ENCODE measurements at regions not wholly inside any gene's neighbourhood (a gene's known extent, or its start where the extent isn't known, plus 50 kb on each side); places are given as distances from the start of the nearest gene placed in this dataset.

GRCh38 chr3:83434880-83435587 is 1523.8 kb upstream of the CADM2 start:
- H3K27ac ChIP-seq: no peak overlapping the region
- no peak for DNase-seq (ENCODE audit: low read depth, low spot score)
- peak overlapping the region; percentile 37 for H3K9ac ChIP-seq (ENCODE audit: insufficient read length)
- H3K4me3 ChIP-seq: peak overlapping the region; percentile 8; the same call in 1 of the 2 replicates
- no peaks in the 10 kb centered on the region for H3K36me3 ChIP-seq (ENCODE audit: insufficient read depth, low read length)
- TF ChIP-seq FOXP2 (optimal IDR thresholded peaks at IDR 0.05; ENCODE audit: control extremely low read depth, extremely low read length, insufficient read depth) (no peak), EZH2 (IDR thresholded peaks at IDR 0.05) (no peak), POLR2AphosphoS5 (IDR thresholded peaks at IDR 0.05; ENCODE audit: borderline replicate concordance, low read depth, low read length) (no peak)
- H3K9me3 ChIP-seq (ENCODE audit: low read depth, low read length): no peaks in the 10 kb centered on the region

GRCh38 chr3:83438188-83438587 is 1520.6 kb upstream of the CADM2 start:
- Histone ChIP-seq H3K9me3 (ENCODE audit: low read depth, low read length) (no peaks in the 10 kb centered on the region), H3K9ac (ENCODE audit: insufficient read length) (no peak overlapping the region), H3K27ac (peak overlapping the region; percentile 7; the same call in 1 of the 2 replicates), H3K36me3 (ENCODE audit: insufficient read depth, low read length) (no peaks in the 10 kb centered on the region), H3K4me3 (0 out of 2 replicates have a peak overlapping the region, but pooled peaks have one; percentile 1)
- TF ChIP-seq FOXP2 (optimal IDR thresholded peaks at IDR 0.05; ENCODE audit: control extremely low read depth, extremely low read length, insufficient read depth): no peak
- TF ChIP-seq EZH2 (IDR thresholded peaks at IDR 0.05): no peak
- no peak for TF ChIP-seq POLR2AphosphoS5 (IDR thresholded peaks at IDR 0.05; ENCODE audit: borderline replicate concordance, low read depth, low read length)
- DNase-seq (ENCODE audit: low read depth, low spot score): no peak

- Histone ChIP-seq H3K9ac (ENCODE audit: insufficient read length) (no peak overlapping the region), H3K4me3 (no peak overlapping the region), H3K27ac (no peak overlapping the region), H3K9me3 (ENCODE audit: low read depth, low read length) (no peaks in the 10 kb centered on the region), H3K36me3 (ENCODE audit: insufficient read depth, low read length) (no peaks in the 10 kb centered on the region)
- TF ChIP-seq FOXP2 (optimal IDR thresholded peaks at IDR 0.05; ENCODE audit: control extremely low read depth, extremely low read length, insufficient read depth) (no peak), EZH2 (IDR thresholded peaks at IDR 0.05) (no peak), POLR2AphosphoS5 (IDR thresholded peaks at IDR 0.05; ENCODE audit: borderline replicate concordance, low read depth, low read length) (no peak)
- DNase-seq (ENCODE audit: low read depth, low spot score): no peak
Measured at GRCh38 chr3:83453056-83453455, 1505.7 kb upstream of the CADM2 start.

- H3K36me3 ChIP-seq (ENCODE audit: insufficient read depth, low read length): no peaks in the 10 kb centered on the region
- H3K9me3 ChIP-seq (ENCODE audit: low read depth, low read length): no peaks in the 10 kb centered on the region
- no peak for TF ChIP-seq EZH2 (IDR thresholded peaks at IDR 0.05)
- TF ChIP-seq FOXP2 (optimal IDR thresholded peaks at IDR 0.05; ENCODE audit: control extremely low read depth, extremely low read length, insufficient read depth): no peak
- no peak for TF ChIP-seq POLR2AphosphoS5 (IDR thresholded peaks at IDR 0.05; ENCODE audit: borderline replicate concordance, low read depth, low read length)
- DNase-seq (ENCODE audit: low read depth, low spot score): no peak
- H3K9ac ChIP-seq (ENCODE audit: insufficient read length): no peak overlapping the region
- no peak overlapping the region for H3K27ac ChIP-seq
- H3K4me3 ChIP-seq: no peak overlapping the region
Measured at GRCh38 chr3:83454353-83454752, 1504.4 kb upstream of the CADM2 start.

GRCh38 chr3:83457551-83457950 is 1501.2 kb upstream of the CADM2 start:
- Histone ChIP-seq H3K36me3 (ENCODE audit: insufficient read depth, low read length) (no peaks in the 10 kb centered on the region), H3K4me3 (no peak overlapping the region), H3K27ac (no peak overlapping the region), H3K9ac (ENCODE audit: insufficient read length) (no peak overlapping the region), H3K9me3 (ENCODE audit: low read depth, low read length) (no peaks in the 10 kb centered on the region)
- TF ChIP-seq EZH2 (IDR thresholded peaks at IDR 0.05) (no peak), POLR2AphosphoS5 (IDR thresholded peaks at IDR 0.05; ENCODE audit: borderline replicate concordance, low read depth, low read length) (no peak), FOXP2 (optimal IDR thresholded peaks at IDR 0.05; ENCODE audit: control extremely low read depth, extremely low read length, insufficient read depth) (no peak)
- DNase-seq (ENCODE audit: low read depth, low spot score): no peak

- no peaks in the 10 kb centered on the region for H3K36me3 ChIP-seq (ENCODE audit: insufficient read depth, low read length)
- no peak overlapping the region for H3K27ac ChIP-seq
- no peak for TF ChIP-seq FOXP2 (optimal IDR thresholded peaks at IDR 0.05; ENCODE audit: control extremely low read depth, extremely low read length, insufficient read depth)
- no peak for TF ChIP-seq POLR2AphosphoS5 (IDR thresholded peaks at IDR 0.05; ENCODE audit: borderline replicate concordance, low read depth, low read length)
- no peak for TF ChIP-seq EZH2 (IDR thresholded peaks at IDR 0.05)
- no peaks in the 10 kb centered on the region for H3K9me3 ChIP-seq (ENCODE audit: low read depth, low read length)
- DNase-seq (ENCODE audit: low read depth, low spot score): no peak
- H3K4me3 ChIP-seq: no peak overlapping the region
- H3K9ac ChIP-seq (ENCODE audit: insufficient read length): no peak overlapping the region
Measured at GRCh38 chr3:83460052-83460451, 1498.7 kb upstream of the CADM2 start.

GRCh38 chr3:83461411-83461810 is 1497.4 kb upstream of the CADM2 start:
- no peaks in the 10 kb centered on the region for H3K36me3 ChIP-seq (ENCODE audit: insufficient read depth, low read length)
- no peak for DNase-seq (ENCODE audit: low read depth, low spot score)
- no peaks in the 10 kb centered on the region for H3K9me3 ChIP-seq (ENCODE audit: low read depth, low read length)
- TF ChIP-seq FOXP2 (optimal IDR thresholded peaks at IDR 0.05; ENCODE audit: control extremely low read depth, extremely low read length, insufficient read depth): no peak
- TF ChIP-seq EZH2 (IDR thresholded peaks at IDR 0.05): no peak
- TF ChIP-seq POLR2AphosphoS5 (IDR thresholded peaks at IDR 0.05; ENCODE audit: borderline replicate concordance, low read depth, low read length): no peak
- no peak overlapping the region for H3K4me3 ChIP-seq
- no peak overlapping the region for H3K9ac ChIP-seq (ENCODE audit: insufficient read length)
- H3K27ac ChIP-seq: no peak overlapping the region

GRCh38 chr3:83477563-83477962 is 1481.2 kb upstream of the CADM2 start:
- no peak for TF ChIP-seq EZH2 (IDR thresholded peaks at IDR 0.05)
- no peak for TF ChIP-seq FOXP2 (optimal IDR thresholded peaks at IDR 0.05; ENCODE audit: control extremely low read depth, extremely low read length, insufficient read depth)
- TF ChIP-seq POLR2AphosphoS5 (IDR thresholded peaks at IDR 0.05; ENCODE audit: borderline replicate concordance, low read depth, low read length): no peak
- Histone ChIP-seq H3K36me3 (ENCODE audit: insufficient read depth, low read length) (no peaks in the 10 kb centered on the region), H3K27ac (no peak overlapping the region), H3K4me3 (no peak overlapping the region), H3K9ac (ENCODE audit: insufficient read length) (no peak overlapping the region), H3K9me3 (ENCODE audit: low read depth, low read length) (no peaks in the 10 kb centered on the region)
- DNase-seq (ENCODE audit: low read depth, low spot score): no peak
